MCF 10A (cell line): ENCODE measurements at regions not wholly inside any gene's neighbourhood (a gene's known extent, or its start where the extent isn't known, plus 50 kb on each side); places are given as distances from the start of the nearest gene placed in this dataset.

Experiments used
- BruUV-seq: library from RNA; stranded (reverse); fragments of 400-500 nt; replicated peaks from 2 replicates; lab custom pipeline; 2021; lab: Mats Ljungman, UMichigan
- CTCF ChIA-PET: fragments of 300-600 bp; sonication (Branson Sonifier 250); formaldehyde crosslinking; extraction: SDS; loops from one replicate; lab custom pipeline; 2021; ENCODE audit warnings: antibody characterized with exemption, inconsistent platforms; lab: Yijun Ruan, JAX
- POLR2A ChIA-PET: fragments of 300-600, 350-650 bp; sonication (Branson Sonifier 250); formaldehyde crosslinking; extraction: SDS; loops from one replicate; lab custom pipeline; 2020; ENCODE audit warnings: antibody characterized with exemption, inconsistent platforms; lab: Yijun Ruan, JAX
- DNase-seq: peaks from one replicate; pipeline ENCODE4 v3.0.0-alpha.2; 2018; ENCODE audit not compliant: unreplicated experiment
- H3K27ac Mint-ChIP-seq: one replicate; pipeline ENCODE4 v1.8.0; 2022; ENCODE audit warnings: mild to moderate bottlenecking, low read depth, mixed read lengths; ENCODE audit not compliant: unreplicated experiment
- H3K27me3 Mint-ChIP-seq: one replicate; pipeline ENCODE4 v1.8.0; 2022; ENCODE audit warnings: mixed read lengths; ENCODE audit not compliant: insufficient read depth, unreplicated experiment
- H3K36me3 Mint-ChIP-seq: one replicate; pipeline ENCODE4 v1.8.0; 2022; ENCODE audit warnings: mild to moderate bottlenecking, moderate library complexity, mixed read lengths; ENCODE audit not compliant: insufficient read depth, unreplicated experiment
- H3K4me1 Mint-ChIP-seq: one replicate; pipeline ENCODE4 v1.8.0; 2022; ENCODE audit warnings: mixed read lengths; ENCODE audit not compliant: insufficient read depth, unreplicated experiment
- H3K4me3 Mint-ChIP-seq: one replicate; pipeline ENCODE4 v1.8.0; 2022; ENCODE audit warnings: mild to moderate bottlenecking, moderate library complexity, mixed read lengths; ENCODE audit not compliant: unreplicated experiment
- H3K9me3 Mint-ChIP-seq: one replicate; pipeline ENCODE4 v1.8.0; 2022; ENCODE audit warnings: mixed read lengths; ENCODE audit not compliant: unreplicated experiment
- intact Hi-C: fragments of 100-400 bp; cut with micrococcal nuclease; formaldehyde crosslinking; loops from 2 replicates; pipeline ENCODE4 v1.14.1; 2022
- TF ChIP-seq, protein P1 (sequence below): fragments of 200-600 bp; IDR thresholded peaks from one replicate; pipeline ENCODE4 v1.8.0; 2022; ENCODE audit warnings: antibody characterized with exemption, mild to moderate bottlenecking; ENCODE audit not compliant: unreplicated experiment

DNA sequence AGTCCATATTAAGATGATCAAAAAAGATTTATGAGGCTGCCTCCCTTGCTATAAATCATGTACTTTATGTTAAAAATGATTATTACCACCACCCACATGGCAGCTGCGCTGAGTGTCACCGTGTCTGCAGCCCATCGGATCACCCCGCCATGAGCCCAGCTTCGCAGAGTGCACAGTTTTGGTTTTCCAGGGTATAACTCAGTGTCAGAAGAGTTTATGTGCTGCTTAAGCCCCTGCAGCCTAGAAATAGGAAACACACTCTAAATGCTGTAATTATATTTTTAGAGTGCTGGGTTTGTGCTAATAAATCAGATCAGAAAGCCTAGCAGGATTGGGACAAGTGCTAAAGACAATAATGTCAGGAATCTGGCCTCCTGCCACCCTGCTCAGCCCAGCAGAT lies 54.7 kb upstream of the ONECUT1 start:
- Mint-ChIP-seq H3K27ac (no peak overlapping the region), H3K4me3 (no peak overlapping the region), H3K36me3 (no peaks in the 10 kb centered on the region), H3K9me3 (peaks cover 10% of the 10 kb centered on the region), H3K4me1 (no peaks in the 10 kb centered on the region), H3K27me3 (peaks cover 33% of the 10 kb centered on the region)
- POLR2A ChIA-PET, result no interaction called here
- CTCF ChIA-PET, result no interaction called here
- TF ChIP-seq, protein P1, sequence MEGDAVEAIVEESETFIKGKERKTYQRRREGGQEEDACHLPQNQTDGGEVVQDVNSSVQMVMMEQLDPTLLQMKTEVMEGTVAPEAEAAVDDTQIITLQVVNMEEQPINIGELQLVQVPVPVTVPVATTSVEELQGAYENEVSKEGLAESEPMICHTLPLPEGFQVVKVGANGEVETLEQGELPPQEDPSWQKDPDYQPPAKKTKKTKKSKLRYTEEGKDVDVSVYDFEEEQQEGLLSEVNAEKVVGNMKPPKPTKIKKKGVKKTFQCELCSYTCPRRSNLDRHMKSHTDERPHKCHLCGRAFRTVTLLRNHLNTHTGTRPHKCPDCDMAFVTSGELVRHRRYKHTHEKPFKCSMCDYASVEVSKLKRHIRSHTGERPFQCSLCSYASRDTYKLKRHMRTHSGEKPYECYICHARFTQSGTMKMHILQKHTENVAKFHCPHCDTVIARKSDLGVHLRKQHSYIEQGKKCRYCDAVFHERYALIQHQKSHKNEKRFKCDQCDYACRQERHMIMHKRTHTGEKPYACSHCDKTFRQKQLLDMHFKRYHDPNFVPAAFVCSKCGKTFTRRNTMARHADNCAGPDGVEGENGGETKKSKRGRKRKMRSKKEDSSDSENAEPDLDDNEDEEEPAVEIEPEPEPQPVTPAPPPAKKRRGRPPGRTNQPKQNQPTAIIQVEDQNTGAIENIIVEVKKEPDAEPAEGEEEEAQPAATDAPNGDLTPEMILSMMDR, result no peak
- no TSS peak for BruUV-seq
- intact Hi-C loops, result no loop called here
- no peak for DNase-seq
